Hematopoietic multipotent progenitor cell treated with erythropoietin and hydrocortisone succinate and interleukin-3 and kit ligand, for 8 days (in vitro differentiated cells): ENCODE measurements at regions not wholly inside any gene's neighbourhood (a gene's known extent, or its start where the extent isn't known, plus 50 kb on each side); places are given as distances from the start of the nearest gene placed in this dataset.
"Not testable (repeated sequence)": the region's sequence is repeated elsewhere in the genome, so short reads cannot be mapped to it uniquely, and the experiment has no call there.

ENCODE experiments used
- DNase-seq: peaks from one replicate; pipeline ENCODE4 v3.0.0-alpha.2; 2015

GRCh38 chr7:125828153-125828700 lies 898.6 kb upstream of the POT1 start:
- DNase-seq, result no peak

DNA sequence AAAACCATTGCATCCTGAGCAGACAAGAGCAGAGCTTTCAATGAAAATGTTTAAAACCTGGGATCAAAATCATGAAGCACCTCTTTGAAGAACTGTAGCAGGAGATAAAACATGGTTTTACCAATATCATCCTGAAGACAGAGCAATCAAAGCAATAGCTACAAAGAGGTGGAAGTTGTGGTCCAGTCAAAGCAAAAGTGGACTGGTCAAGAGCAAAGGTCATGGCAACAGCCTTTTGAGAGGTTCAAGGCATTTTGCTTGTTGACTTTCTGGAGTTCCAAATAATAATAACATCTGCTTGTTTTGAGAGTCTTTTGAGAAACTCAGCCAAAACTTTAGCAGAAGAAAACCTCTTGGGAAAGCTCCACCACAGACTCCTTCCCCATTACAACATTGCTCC lies 893.9 kb upstream of the POT1 start:
- no peak for DNase-seq

DNA sequence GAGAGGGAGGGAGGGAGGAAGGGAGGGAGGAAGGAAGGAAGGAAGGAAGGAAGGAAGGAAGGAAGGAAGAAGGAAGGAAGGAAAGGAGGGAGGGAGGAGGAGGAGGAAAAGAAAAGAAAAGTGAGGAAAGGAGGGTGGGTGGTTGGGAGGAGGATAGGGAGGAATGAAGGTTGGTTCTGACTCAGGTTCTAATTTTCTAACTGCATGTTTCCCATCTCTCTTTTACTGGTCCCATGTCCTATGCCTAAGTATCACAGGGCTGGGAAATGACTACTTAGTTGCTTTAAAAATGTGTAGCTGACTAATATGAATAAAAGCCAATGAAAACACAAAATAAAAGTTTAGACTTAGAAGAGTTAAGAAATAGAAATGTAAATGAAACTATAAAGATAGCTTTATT lies 890.9 kb upstream of the POT1 start:
- no peak for DNase-seq

DNA sequence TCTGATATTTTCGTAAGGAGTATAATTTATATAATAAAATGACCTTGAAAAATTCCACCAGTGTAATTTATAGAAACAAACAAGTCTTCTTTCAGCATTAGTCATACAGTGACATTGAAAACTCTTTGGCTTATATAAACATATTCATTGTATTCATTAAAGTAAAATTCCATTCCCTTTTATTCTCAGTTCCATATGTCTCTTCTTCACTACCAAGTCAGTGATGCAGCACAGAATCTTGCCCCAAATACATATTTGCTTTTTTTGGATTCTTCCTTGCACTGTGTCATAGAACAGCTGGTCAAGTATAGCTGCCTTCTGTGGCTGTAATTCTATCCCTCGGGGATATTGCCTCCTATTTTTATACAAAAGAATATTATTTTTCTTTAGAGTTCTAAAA lies 884.5 kb upstream of the POT1 start:
- DNase-seq, result no peak

DNA sequence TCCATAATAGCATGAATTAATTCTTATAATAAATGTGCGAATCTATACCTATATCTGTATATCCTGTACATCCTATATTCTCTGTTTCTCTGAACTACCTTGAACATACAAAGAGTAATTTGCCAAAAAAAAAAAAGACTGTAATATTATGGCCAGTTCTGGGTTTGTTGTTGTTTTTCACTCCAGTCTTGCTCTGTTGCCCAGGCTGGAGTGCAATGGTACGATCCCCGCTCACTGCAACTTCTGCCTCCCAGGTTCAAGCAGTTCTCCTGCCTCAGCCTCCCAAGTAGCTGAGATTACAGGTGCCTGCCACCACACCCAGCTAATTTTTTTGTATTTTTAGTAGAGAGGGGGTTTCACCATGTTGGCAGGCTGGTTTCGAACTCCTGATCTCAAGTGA lies 876.9 kb upstream of the POT1 start:
- not testable (repeated sequence) for DNase-seq

- no peak for DNase-seq
These were observed 874.6 kb upstream of the POT1 start for GRCh38 chr7:125804273-125804672.

DNA sequence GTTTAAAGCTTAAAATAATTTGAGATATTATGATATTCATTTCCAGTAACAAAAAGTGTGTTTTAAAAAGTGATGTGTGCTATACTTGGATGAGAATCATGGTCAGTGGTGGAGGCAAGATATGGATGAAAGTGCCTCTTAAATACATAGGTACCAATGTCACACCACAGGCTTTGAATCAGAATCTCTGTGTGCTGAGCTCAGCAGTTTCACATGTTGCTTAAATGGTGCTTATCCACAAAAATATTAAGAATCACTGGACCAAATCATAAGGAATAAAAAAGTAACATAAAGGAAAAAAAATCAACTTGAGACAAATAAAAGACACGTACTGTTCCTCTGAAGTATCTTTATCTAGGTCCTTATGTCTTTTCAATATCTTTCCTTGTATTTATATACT lies 850.5 kb upstream of the POT1 start:
- DNase-seq, result no peak

DNA sequence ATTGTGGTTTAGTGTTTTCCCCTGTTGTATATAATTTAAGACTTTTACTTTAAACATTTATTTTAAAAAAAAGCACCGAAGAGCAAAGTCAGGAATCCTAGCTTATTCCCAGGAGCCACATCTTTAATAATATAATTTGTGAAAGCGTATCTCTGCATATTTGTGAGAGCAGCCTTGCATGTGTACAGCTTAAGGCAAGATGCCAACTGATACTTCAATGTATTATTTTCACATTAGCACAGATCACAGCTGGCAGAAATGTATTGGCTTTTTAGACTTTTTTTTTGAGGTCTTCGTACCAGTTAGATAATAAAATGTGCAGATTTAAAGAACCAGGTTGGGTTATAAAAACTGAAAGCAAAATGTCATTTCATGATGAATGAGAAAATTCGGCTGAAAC lies 845.7 kb upstream of the POT1 start:
- DNase-seq, result no peak

- no peak for DNase-seq
These were observed 843.6 kb upstream of the POT1 start for GRCh38 chr7:125773113-125773785.

DNA sequence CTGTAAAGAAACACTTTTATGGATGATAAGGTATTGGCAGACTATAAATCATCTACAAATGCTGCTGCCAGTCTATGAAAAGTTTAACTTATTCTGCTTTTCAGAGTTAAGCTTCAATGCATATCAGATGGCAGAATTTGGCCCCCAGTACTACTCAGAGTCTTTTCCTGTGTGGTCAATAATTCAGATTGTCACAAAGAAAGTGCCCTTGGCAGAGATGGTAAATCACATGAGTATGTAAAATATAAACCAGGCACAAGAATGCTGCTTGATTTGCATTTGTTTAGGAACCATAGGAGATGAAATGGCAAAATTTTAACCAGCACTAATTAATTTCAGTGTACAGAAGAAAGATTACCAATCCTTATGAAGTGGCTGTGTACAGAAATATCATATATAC lies 818.3 kb upstream of the POT1 start:
- DNase-seq, result no peak

- no peak for DNase-seq
These were observed 816.9 kb upstream of the POT1 start for GRCh38 chr7:125746510-125746909.

- DNase-seq, result no peak
These were observed 797.6 kb upstream of the POT1 start for GRCh38 chr7:125727215-125727614.

DNA sequence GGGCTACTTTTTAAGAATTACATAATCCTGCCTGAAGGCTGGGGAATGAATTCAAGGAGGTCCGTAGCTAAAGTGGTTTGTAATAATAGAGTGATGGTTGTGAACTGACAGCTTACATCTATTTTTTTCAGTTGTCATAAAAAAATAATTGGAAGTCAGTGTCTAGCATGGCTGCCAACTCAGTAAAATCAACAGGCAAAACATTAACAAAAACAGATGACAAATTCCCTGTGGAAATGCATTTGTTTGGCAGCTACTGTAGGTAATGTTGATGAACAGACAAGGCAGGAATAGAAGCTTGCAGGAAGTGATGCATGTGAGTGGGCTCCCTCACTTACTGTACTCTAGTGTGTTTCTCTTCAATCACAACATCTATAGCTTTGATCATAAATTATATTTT lies 766.0 kb upstream of the POT1 start:
- DNase-seq, result no peak

GRCh38 chr7:125683156-125683555 lies 753.5 kb upstream of the POT1 start:
- DNase-seq, result no peak

DNA sequence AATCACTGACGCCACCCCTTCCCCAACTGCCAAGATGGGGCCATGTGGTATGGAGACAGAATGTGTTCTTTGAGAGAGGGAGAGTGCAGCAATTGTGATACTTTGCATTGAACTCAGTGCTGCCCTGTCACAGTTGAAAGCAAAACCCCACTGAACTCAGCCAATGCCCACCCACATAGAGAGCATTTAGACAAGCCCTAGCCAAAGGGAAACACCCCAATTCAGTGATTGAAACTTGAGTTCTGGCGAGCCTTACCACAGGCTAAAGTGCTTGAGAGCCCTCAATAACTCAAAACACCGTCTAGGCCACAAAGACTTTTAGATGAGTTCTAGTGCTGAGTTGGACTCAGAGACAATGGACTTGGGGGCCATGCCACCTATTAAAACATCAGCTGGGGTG lies 751.9 kb upstream of the POT1 start:
- no peak for DNase-seq

DNA sequence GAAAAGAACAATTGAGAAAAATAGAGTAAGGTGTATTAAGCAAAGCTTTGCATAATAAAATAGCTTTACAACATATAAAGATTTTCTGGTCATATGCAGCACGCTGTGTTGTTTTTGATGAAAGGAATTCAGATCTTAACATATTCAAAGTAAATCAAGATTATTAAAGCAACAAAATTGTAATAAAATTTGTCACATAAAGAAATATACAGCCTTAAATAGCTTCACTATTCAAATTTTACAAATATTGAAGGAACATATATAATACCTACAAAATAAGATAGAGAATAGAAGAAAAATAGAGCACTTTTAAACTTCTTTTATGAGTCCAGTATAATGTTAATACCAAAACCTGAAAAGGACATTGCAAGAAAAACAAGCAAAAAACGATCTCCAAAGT lies 749.1 kb upstream of the POT1 start:
- DNase-seq, result no peak

DNA sequence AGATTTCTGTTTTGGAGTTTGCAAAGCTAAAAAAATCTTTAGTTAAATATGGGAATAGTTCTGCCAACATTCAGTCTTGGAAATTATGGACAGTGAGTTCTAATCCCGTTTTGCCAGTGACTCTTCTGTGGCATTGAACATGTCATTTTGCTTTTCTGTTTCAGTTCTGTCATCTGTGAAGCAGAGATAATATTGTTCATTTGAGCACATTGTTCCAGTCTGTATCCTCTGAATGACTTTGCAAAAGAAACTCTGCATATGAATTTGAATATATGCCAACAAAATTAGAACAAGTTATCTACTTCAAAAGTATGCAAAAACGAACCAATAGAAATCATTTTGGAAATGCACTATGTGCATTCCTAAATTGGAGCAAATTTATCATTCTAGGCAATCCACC lies 746.0 kb upstream of the POT1 start:
- peak; percentile 86 for DNase-seq

DNA sequence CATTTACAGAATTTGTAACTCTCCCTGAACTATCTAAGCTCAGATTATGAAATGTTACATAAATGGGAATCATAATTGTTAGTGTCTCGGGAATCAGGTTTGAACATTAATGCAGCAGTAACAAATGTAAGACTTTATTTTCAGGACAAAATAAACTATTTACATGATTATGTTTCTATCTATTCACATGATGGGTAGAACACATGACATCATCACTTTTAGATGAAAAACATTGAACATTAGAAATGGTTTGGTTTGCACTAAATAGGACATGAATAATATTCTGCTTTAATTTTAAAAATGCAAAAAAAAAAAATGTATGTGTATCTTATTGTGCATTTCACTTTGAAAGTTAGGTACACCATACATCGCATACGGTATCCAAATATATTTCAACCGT lies 745.5 kb upstream of the POT1 start:
- peak; percentile 3 for DNase-seq

DNA sequence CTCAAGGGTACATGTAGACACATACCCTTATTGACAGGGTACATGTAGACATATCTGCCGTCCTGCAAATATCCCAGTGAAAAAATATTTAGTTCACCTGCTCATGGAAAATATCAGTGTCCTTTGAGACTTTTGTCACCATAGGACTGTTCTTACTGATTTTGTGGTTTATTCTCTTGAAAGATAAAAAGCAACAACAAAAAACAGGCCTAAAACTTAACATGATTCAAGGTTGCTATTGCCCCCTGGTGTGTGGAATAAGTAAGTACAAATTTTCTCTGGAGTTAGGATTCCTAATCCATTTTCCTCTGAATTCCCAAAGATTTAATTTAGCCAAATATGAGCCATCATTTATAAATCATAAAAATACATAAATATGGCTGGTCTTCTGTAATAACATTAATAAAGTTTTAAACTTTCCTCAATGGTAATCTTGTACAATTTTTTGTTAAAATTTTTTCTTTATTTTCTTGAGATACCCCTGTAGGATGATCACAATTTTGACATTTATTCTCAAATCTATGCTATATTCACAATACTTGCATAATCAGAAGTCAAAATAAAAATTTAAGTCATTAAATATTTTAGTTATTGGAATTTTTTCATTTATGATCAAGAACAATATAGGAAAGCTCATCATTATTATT lies 741.4 kb upstream of the POT1 start:
- peak; percentile 57 for DNase-seq

DNA sequence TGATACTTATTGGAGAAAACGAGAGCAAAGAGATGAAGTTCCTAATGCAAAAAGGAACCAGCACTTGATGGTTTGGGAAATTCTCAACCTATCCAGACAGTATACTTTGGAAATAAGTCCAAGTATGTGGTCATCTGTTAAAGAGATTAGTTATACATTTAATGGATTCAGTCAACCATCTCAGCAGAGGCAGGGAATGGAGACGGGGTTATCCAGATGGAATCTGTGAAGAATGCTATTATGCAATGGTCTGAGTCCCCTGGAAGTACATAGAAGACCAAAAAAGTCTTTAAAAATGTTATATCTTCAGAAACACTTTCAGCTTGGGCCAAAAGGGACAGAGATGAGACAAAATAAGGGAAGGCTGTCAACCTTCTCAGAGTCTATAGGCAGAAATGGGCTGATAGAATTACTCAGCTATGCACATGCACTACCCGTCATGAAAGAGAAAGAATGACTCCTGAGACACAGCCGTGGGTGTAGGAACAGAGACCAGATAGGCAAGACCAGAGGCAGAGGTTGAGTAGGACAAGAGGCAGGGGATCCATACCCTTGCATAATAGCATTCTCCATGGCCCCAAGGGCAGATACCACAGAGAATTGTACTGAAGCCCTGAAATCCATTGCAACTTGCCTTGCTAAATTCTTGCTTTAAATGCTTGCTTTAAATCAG lies 738.8 kb upstream of the POT1 start:
- no peak for DNase-seq

DNA sequence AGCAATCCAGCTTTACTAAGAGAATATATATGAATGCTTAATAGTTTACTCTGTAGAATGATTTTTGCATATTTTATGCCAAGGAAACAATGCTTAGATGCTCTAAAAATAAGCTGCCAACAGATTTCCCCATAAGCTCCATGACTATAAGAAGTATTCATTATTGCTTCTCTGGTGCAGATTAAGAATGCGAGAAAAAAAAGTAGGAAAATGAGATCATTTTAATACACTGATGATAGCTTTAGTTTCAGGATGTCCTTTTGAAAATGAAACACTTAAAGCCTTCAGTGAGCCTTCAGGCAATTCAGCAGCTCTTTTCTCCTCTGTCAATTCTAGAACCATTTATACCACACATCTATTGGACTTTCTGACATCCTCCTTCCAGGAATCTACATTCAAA lies 735.0 kb upstream of the POT1 start:
- DNase-seq, result no peak

GRCh38 chr7:125663961-125664360 lies 734.3 kb upstream of the POT1 start:
- no peak for DNase-seq

DNA sequence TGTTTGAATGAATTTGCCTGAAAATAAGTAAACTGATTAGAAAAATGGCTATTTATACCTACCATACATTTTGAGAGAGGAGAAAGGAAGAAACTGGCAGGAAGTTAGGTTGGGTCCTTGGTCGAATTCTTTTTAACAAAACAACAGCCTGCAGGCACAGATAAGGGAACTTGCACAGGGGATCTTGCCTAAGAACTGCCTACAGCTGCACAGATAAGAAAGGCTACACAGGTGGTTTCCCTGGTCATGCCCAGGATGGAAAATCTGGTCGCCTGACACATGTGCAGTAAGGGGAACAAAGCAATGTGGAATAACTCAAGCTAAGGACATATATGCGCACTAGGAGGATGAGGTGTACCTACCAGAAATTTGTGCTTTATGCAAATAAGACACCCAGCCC lies 732.1 kb upstream of the POT1 start:
- DNase-seq, result peak; percentile 86

GRCh38 chr7:125661006-125661405 lies 731.4 kb upstream of the POT1 start:
- no peak for DNase-seq
